ENCODE measurements at regions not wholly inside any gene's neighbourhood (a gene's known extent, or its start where the extent isn't known, plus 50 kb on each side); places are given as distances from the start of the nearest gene placed in this dataset.

GRCh38 chr12:98127336-98127679 is 388.1 kb upstream of the TMPO start:
- no peak overlapping the region for H3K4me2 ChIP-seq (ENCODE audit: low read length)
- H3K4me1 ChIP-seq (ENCODE audit: insufficient read depth, low read length, severe bottlenecking), result no peaks in the 10 kb centered on the region
- no peaks in the 10 kb centered on the region for H3K9me3 ChIP-seq (ENCODE audit: low read length)
- H3K27ac ChIP-seq (ENCODE audit: low read depth, low read length, poor library complexity, severe bottlenecking), result no peak overlapping the region
- H3K4me3 ChIP-seq (ENCODE audit: low read depth, low read length, poor library complexity, severe bottlenecking), result no peak overlapping the region
- H3K9ac ChIP-seq (ENCODE audit: low read length), result no peak overlapping the region
- H3K9me2 ChIP-seq (ENCODE audit: low read depth, low read length), result no peaks in the 10 kb centered on the region
- no peak for TF ChIP-seq CTCF (IDR thresholded peaks at IDR 0.05; ENCODE audit: low read length)
- TF ChIP-seq EZH2 (IDR thresholded peaks at IDR 0.05; ENCODE audit: borderline replicate concordance, low read length), result no peak
- H3K27me3 ChIP-seq (ENCODE audit: insufficient read depth, low read length), result no peaks in the 10 kb centered on the region; the same call in 1 of the 2 replicates
- no peaks in the 10 kb centered on the region for H4K20me1 ChIP-seq (ENCODE audit: insufficient read depth, low read length)
- H3F3A ChIP-seq (ENCODE audit: insufficient read depth, low read length), result no peaks in the 10 kb centered on the region
- no peak overlapping the region for H2AFZ ChIP-seq (ENCODE audit: low read length)
- H3K79me2 ChIP-seq (ENCODE audit: insufficient read depth, low read length), result no peaks in the 10 kb centered on the region
- H3K36me3 ChIP-seq (ENCODE audit: insufficient read depth, low read length), result no peaks in the 10 kb centered on the region

GRCh38 chr12:98127854-98128253 is 387.5 kb upstream of the TMPO start:
- H3K4me3 ChIP-seq (ENCODE audit: low read depth, low read length, poor library complexity, severe bottlenecking), result no peak overlapping the region
- no peak overlapping the region for H3K9ac ChIP-seq (ENCODE audit: low read length)
- H3K27ac ChIP-seq (ENCODE audit: low read depth, low read length, poor library complexity, severe bottlenecking), result no peak overlapping the region
- no peaks in the 10 kb centered on the region for H3K9me2 ChIP-seq (ENCODE audit: low read depth, low read length)
- TF ChIP-seq EZH2 (IDR thresholded peaks at IDR 0.05; ENCODE audit: borderline replicate concordance, low read length) (no peak), CTCF (IDR thresholded peaks at IDR 0.05; ENCODE audit: low read length) (no peak)
- no peaks in the 10 kb centered on the region for H3K4me1 ChIP-seq (ENCODE audit: insufficient read depth, low read length, severe bottlenecking)
- H3K36me3 ChIP-seq (ENCODE audit: insufficient read depth, low read length), result no peaks in the 10 kb centered on the region
- no peaks in the 10 kb centered on the region for H3F3A ChIP-seq (ENCODE audit: insufficient read depth, low read length)
- H4K20me1 ChIP-seq (ENCODE audit: insufficient read depth, low read length), result no peaks in the 10 kb centered on the region
- no peaks in the 10 kb centered on the region for H3K79me2 ChIP-seq (ENCODE audit: insufficient read depth, low read length)
- no peaks in the 10 kb centered on the region; the same call in 1 of the 2 replicates for H3K27me3 ChIP-seq (ENCODE audit: insufficient read depth, low read length)
- no peak overlapping the region for H3K4me2 ChIP-seq (ENCODE audit: low read length)
- H3K9me3 ChIP-seq (ENCODE audit: low read length), result no peaks in the 10 kb centered on the region
- H2AFZ ChIP-seq (ENCODE audit: low read length), result no peak overlapping the region

- H3K9me3 ChIP-seq (ENCODE audit: low read length), result no peaks in the 10 kb centered on the region
- H3K4me1 ChIP-seq (ENCODE audit: insufficient read depth, low read length, severe bottlenecking), result no peaks in the 10 kb centered on the region
- H3K79me2 ChIP-seq (ENCODE audit: insufficient read depth, low read length), result no peaks in the 10 kb centered on the region
- no peaks in the 10 kb centered on the region for H3K36me3 ChIP-seq (ENCODE audit: insufficient read depth, low read length)
- no peaks in the 10 kb centered on the region for H3F3A ChIP-seq (ENCODE audit: insufficient read depth, low read length)
- H2AFZ ChIP-seq (ENCODE audit: low read length), result no peak overlapping the region
- H3K4me2 ChIP-seq (ENCODE audit: low read length), result no peak overlapping the region
- no peaks in the 10 kb centered on the region for H3K9me2 ChIP-seq (ENCODE audit: low read depth, low read length)
- no peaks in the 10 kb centered on the region for H3K27me3 ChIP-seq (ENCODE audit: insufficient read depth, low read length)
- H3K9ac ChIP-seq (ENCODE audit: low read length), result no peak overlapping the region
- H3K27ac ChIP-seq (ENCODE audit: low read depth, low read length, poor library complexity, severe bottlenecking), result no peak overlapping the region
- no peak overlapping the region for H3K4me3 ChIP-seq (ENCODE audit: low read depth, low read length, poor library complexity, severe bottlenecking)
- H4K20me1 ChIP-seq (ENCODE audit: insufficient read depth, low read length), result no peaks in the 10 kb centered on the region
- TF ChIP-seq EZH2 (IDR thresholded peaks at IDR 0.05; ENCODE audit: borderline replicate concordance, low read length), result no peak
- no peak; the same call in 1 of the 2 replicates for TF ChIP-seq CTCF (IDR thresholded peaks at IDR 0.05; ENCODE audit: low read length)
Measured at GRCh38 chr12:98136544-98136943, 378.8 kb upstream of the TMPO start.
